HCT116 (cell line): ENCODE measurements at regions not wholly inside any gene's neighbourhood (a gene's known extent, or its start where the extent isn't known, plus 50 kb on each side); places are given as distances from the start of the nearest gene placed in this dataset.

Source experiments
- ATAC-seq: fragments of 200-7000 bp; cut with Tn5 transposase; 2 replicates; pipeline ENCODE4 v1.9.1; 2020; ENCODE audit warnings: mild to moderate bottlenecking, moderate library complexity
- BruUV-seq: library from RNA; stranded (reverse); fragments of 400-500 nt; replicated peaks from 2 replicates; lab custom pipeline; 2021; lab: Mats Ljungman, UMichigan
- CTCF ChIA-PET: fragments of 300-600 bp; sonication (Branson Sonifier 250); formaldehyde crosslinking; loops from one replicate; lab custom pipeline; 2021; ENCODE audit warnings: antibody characterized with exemption; lab: Charles Lee
- POLR2A ChIA-PET: fragments of 300-600, 350-600 bp; sonication (Branson Sonifier 250); formaldehyde crosslinking; loops from one replicate; lab custom pipeline; 2021; ENCODE audit warnings: antibody characterized with exemption; lab: Charles Lee
- RAD21 ChIA-PET, 2 experiments: fragments of 300-600 bp; sonication (Branson Sonifier 250); formaldehyde crosslinking; loops; one replicate each; lab custom pipeline; 2023; ENCODE audit warnings: low total read pairs in 2 of 2; ENCODE audit not compliant: uncharacterized antibody in 2 of 2, unreplicated experiment in 2 of 2, low non-redundant PET in 1 of 2; lab: Charles Lee
- DNase-seq: peaks from one replicate; pipeline ENCODE4 v3.0.0-alpha.2; 2010; ENCODE audit warnings: low read depth, low spot score
- H2AFZ ChIP-seq: fragments of 200-600 bp; shearing (Covaris generic), sonication (generic); 2 replicates; pipeline ENCODE4 v1.6.1; 2017; ENCODE audit warnings: low read depth, mixed run types, mixed read lengths, antibody characterized with exemption, low read length; ENCODE audit not compliant: poor library complexity, severe bottlenecking
- H3K27ac ChIP-seq: 2 replicates; pipeline ENCODE4 v1.5.1; 2012; ENCODE audit warnings: low read depth, low read length
- H3K27me3 ChIP-seq: fragments of 200-600 bp; sonication (generic); 2 replicates; pipeline ENCODE4 v1.6.1; 2016; ENCODE audit warnings: mixed run types, low read length, mixed read lengths; ENCODE audit not compliant: insufficient read depth
- H3K36me3 ChIP-seq, 2 experiments: fragments of 200-500 bp in 1 of 2; fragments of 200-600 bp in 1 of 2; sonication (Bioruptor generic) in 1 of 2; sonication (generic) in 1 of 2; 2 replicates each; pipeline versions ENCODE4 v1.5.1 to v1.6.1; 2014 to 2016; ENCODE audit warnings: low read length in 2 of 2, inconsistent platforms in 1 of 2, mixed read lengths in 1 of 2, mixed run types in 1 of 2; ENCODE audit not compliant: insufficient read depth in 2 of 2, control insufficient read depth in 1 of 2
- H3K4me1 ChIP-seq, 2 experiments: fragments of 200-600 bp in 1 of 2; sonication (generic) in 1 of 2; 2 replicates each; pipeline versions ENCODE4 v1.5.1 to v1.6.1; 2012 to 2017; ENCODE audit warnings: low read length in 2 of 2, inconsistent platforms in 1 of 2, mild to moderate bottlenecking in 1 of 2, mixed read lengths in 1 of 2, mixed run types in 1 of 2, moderate library complexity in 1 of 2; ENCODE audit not compliant: insufficient read depth in 2 of 2, control insufficient read depth in 1 of 2
- H3K4me2 ChIP-seq: fragments of 200-600 bp; sonication (generic); 2 replicates; pipeline ENCODE4 v1.6.1; 2017; ENCODE audit warnings: mixed run types, low read length, mixed read lengths
- H3K4me3 ChIP-seq, 2 experiments: fragments of 200-600 bp in 1 of 2; sonication (generic) in 1 of 2; replicated peaks in 1 of 2; 2 replicates each; pipeline ENCODE4 v1.5.1; 2011 to 2016; ENCODE audit warnings: low read length in 2 of 2, control low read depth in 1 of 2, low read depth in 1 of 2, mild to moderate bottlenecking in 1 of 2, mixed read lengths in 1 of 2, mixed run types in 1 of 2
- H3K79me2 ChIP-seq: fragments of 200-600 bp; sonication (generic); 2 replicates; pipeline ENCODE4 v1.6.1; 2017; ENCODE audit warnings: mild to moderate bottlenecking, mixed run types, low read length, moderate library complexity, mixed read lengths; ENCODE audit not compliant: insufficient read depth
- H3K9ac ChIP-seq: fragments of 200-600 bp; sonication (generic); 2 replicates; pipeline ENCODE4 v1.6.1; 2016; ENCODE audit warnings: low read length, mixed read lengths
- H3K9me2 ChIP-seq: fragments of 200-600 bp; sonication (generic), shearing (Covaris generic); 2 replicates; pipeline ENCODE4 v1.6.1; 2017; ENCODE audit warnings: mixed run types, mild to moderate bottlenecking, moderate library complexity; ENCODE audit not compliant: insufficient read depth
- H3K9me3 ChIP-seq, 2 experiments: fragments of 200-500 bp in 1 of 2; fragments of 200-600 bp in 1 of 2; sonication (Bioruptor generic) in 1 of 2; sonication (generic) in 1 of 2; 2 replicates each; pipeline ENCODE4 v1.6.1; 2014 to 2017; ENCODE audit warnings: low read length in 2 of 2, mixed read lengths in 2 of 2, inconsistent platforms in 1 of 2, low read depth in 1 of 2, mild to moderate bottlenecking in 1 of 2, mixed run types in 1 of 2, moderate library complexity in 1 of 2; ENCODE audit not compliant: control insufficient read depth in 1 of 2, insufficient read depth in 1 of 2
- H4K20me1 ChIP-seq: fragments of 200-600 bp; sonication (generic), shearing (Covaris generic); 2 replicates; pipeline ENCODE4 v1.6.1; 2017; ENCODE audit warnings: mixed run types, mild to moderate bottlenecking, moderate library complexity; ENCODE audit not compliant: insufficient read depth
- CTCF ChIP-seq, 3 experiments: fragments of 200-600 bp in 1 of 3; sonication (generic) in 1 of 3; IDR thresholded peaks in 2 of 3; conservative IDR thresholded peaks in 1 of 3; 2 replicates each; pipeline ENCODE4 v1.5.1; 2012 to 2017; ENCODE audit warnings: low read depth in 2 of 3, low read length in 2 of 3, antibody characterized with exemption in 1 of 3, borderline replicate concordance in 1 of 3, control low read depth in 1 of 3, mild to moderate bottlenecking in 1 of 3, mixed read lengths in 1 of 3, mixed run types in 1 of 3, moderate library complexity in 1 of 3; ENCODE audit not compliant: insufficient read depth in 1 of 3
- EGR1 ChIP-seq: IDR thresholded peaks from 2 replicates; pipeline ENCODE4 v1.6.1; 2012; ENCODE audit warnings: low read depth
- EZH2phosphoT487 ChIP-seq: fragments of 200-600 bp; IDR thresholded peaks from 2 replicates; pipeline ENCODE4 v1.6.1; 2018; ENCODE audit warnings: antibody characterized with exemption, borderline replicate concordance
- MAX ChIP-seq: IDR thresholded peaks from 2 replicates; pipeline ENCODE4 v1.6.1; 2012
- RAD21 ChIP-seq: IDR thresholded peaks from 2 replicates; pipeline ENCODE4 v1.6.1; 2012; ENCODE audit warnings: low read depth, mild to moderate bottlenecking
- TCF7L2 ChIP-seq: IDR thresholded peaks from 2 replicates; pipeline ENCODE4 v1.7.0; 2011; ENCODE audit warnings: borderline replicate concordance, inconsistent platforms; ENCODE audit not compliant: insufficient read depth, insufficient read length; ENCODE audit errors: extremely low read depth
- intact Hi-C: fragments of 100-400 bp; cut with micrococcal nuclease; formaldehyde crosslinking; loops from 2 replicates; pipeline ENCODE4 v1.10.0; 2022
- TF ChIP-seq, protein P1 (sequence below): IDR thresholded peaks from 2 replicates; pipeline ENCODE4 v1.6.1; 2011; ENCODE audit warnings: mild to moderate bottlenecking, low read length, moderate library complexity; ENCODE audit not compliant: insufficient replicate concordance; ENCODE audit errors: extremely low read depth

- DNase-seq (no peak), ATAC-seq (no peak)
- Histone ChIP-seq H3K4me3 (no peak overlapping the region), H3K4me2 (no peak overlapping the region), H2AFZ (no peak overlapping the region), H3K4me1 (no peaks in the 10 kb centered on the region), H3K36me3 (no peaks in the 10 kb centered on the region), H3K79me2 (no peaks in the 10 kb centered on the region), H3K9me2 (no peaks in the 10 kb centered on the region), H3K9me3 (no peaks in the 10 kb centered on the region), H3K27ac (no peak overlapping the region), H3K9ac (no peak overlapping the region), H4K20me1 (no peaks in the 10 kb centered on the region), H3K27me3 (no peaks in the 10 kb centered on the region)
- ChIA-PET CTCF (no interaction called here), POLR2A (no interaction called here), RAD21 (no interaction called here)
- no TSS peak for BruUV-seq
- TF ChIP-seq, protein P1, sequence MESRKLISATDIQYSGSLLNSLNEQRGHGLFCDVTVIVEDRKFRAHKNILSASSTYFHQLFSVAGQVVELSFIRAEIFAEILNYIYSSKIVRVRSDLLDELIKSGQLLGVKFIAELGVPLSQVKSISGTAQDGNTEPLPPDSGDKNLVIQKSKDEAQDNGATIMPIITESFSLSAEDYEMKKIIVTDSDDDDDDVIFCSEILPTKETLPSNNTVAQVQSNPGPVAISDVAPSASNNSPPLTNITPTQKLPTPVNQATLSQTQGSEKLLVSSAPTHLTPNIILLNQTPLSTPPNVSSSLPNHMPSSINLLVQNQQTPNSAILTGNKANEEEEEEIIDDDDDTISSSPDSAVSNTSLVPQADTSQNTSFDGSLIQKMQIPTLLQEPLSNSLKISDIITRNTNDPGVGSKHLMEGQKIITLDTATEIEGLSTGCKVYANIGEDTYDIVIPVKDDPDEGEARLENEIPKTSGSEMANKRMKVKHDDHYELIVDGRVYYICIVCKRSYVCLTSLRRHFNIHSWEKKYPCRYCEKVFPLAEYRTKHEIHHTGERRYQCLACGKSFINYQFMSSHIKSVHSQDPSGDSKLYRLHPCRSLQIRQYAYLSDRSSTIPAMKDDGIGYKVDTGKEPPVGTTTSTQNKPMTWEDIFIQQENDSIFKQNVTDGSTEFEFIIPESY, result no peak
- TF ChIP-seq TCF7L2, result no peak
- no peak for TF ChIP-seq EGR1
- intact Hi-C loops, result loop anchor here (5.0 kb wide), 1 partner anchor 958 kb away; no protein-coding TSS in a partner anchor
These were observed 64.3 kb upstream of the GPR174 start for GRCh38 chrX:79080141-79080540.

- Histone ChIP-seq H3K9ac (no peak overlapping the region), H3K36me3 (no peaks in the 10 kb centered on the region)
- TF ChIP-seq EZH2phosphoT487 (no peak), RAD21 (peak; percentile 24), CTCF (IDR thresholded peaks at IDR 0.05 in 2 of 3, conservative IDR thresholded peaks at IDR 0.05 in 1 of 3; ENCODE audit: borderline replicate concordance in 1 of 3, insufficient read depth in 1 of 3, low read depth in 2 of 3, low read length in 2 of 3) (peak in 2 of 3 experiments; percentile 6 to 37; a peak in 2 of 6 replicates), MAX (no peak)
- TF ChIP-seq, all 23 proteins: peak for 2
- no peak for ATAC-seq
- intact Hi-C loops, result loop anchor here (5.0 kb wide), 1 partner anchor 960 kb away; no protein-coding TSS in a partner anchor
- Histone ChIP-seq H3K79me2 (no peaks in the 10 kb centered on the region), H3K4me3 (no peak overlapping the region), H4K20me1 (no peaks in the 10 kb centered on the region), H3K9me3 (no peaks in the 10 kb centered on the region), H3K4me1 (no peaks in the 10 kb centered on the region), H3K27ac (no peak overlapping the region), H3K27me3 (no peaks in the 10 kb centered on the region), H3K4me2 (no peak overlapping the region), H3K9me2 (no peaks in the 10 kb centered on the region), H2AFZ (no peak overlapping the region)
- no peak for DNase-seq
- CTCF ChIA-PET, result no interaction called here
- RAD21 ChIA-PET, result no interaction called here
- no TSS peak for BruUV-seq
- POLR2A ChIA-PET, result no interaction called here
These were observed 62.5 kb upstream of the GPR174 start for GRCh38 chrX:79081895-79082512.
